Esophagus muscularis mucosa (tissue), 4 donors: ENCODE measurements at regions not wholly inside any gene's neighbourhood (a gene's known extent, or its start where the extent isn't known, plus 50 kb on each side); places are given as distances from the start of the nearest gene placed in this dataset.

Experiments
- DNase-seq: peaks from one replicate; pipeline ENCODE4 v3.0.0-alpha.2; 2017; ENCODE audit errors: extremely low spot score
- H3K27ac ChIP-seq, 4 donors: fragments of 200-600 bp; sonication (generic); replicated peaks in 1 of 4; 1 replicate in 3 of 4; 2 replicates in 1 of 4; pipeline ENCODE4 v1.5.1; 2016 to 2019; ENCODE audit warnings: mild to moderate bottlenecking in 1 of 4
- H3K27me3 ChIP-seq, 4 donors: fragments of 200-600 bp; sonication (generic); one replicate each; pipeline versions ENCODE4 v1.5.1 to v1.6.0; 2016 to 2019
- H3K36me3 ChIP-seq, 4 donors: fragments of 200-600 bp; sonication (generic); one replicate each; pipeline ENCODE4 v1.5.1; 2016 to 2019
- H3K4me1 ChIP-seq, 4 donors: fragments of 200-600 bp; sonication (generic); one replicate each; pipeline ENCODE4 v1.5.1; 2016 to 2019
- H3K4me3 ChIP-seq, 4 donors: fragments of 200-600 bp; sonication (generic); 1 replicate in 2 of 4; 2 replicates in 2 of 4; pipeline ENCODE4 v1.5.1; 2016 to 2019; ENCODE audit warnings: mild to moderate bottlenecking in 4 of 4, moderate library complexity in 1 of 4
- H3K9me3 ChIP-seq, 4 donors: fragments of 200-600 bp; sonication (generic); 1 replicate in 3 of 4; 2 replicates in 1 of 4; pipeline ENCODE4 v1.5.1; 2016 to 2019
- EP300 ChIP-seq: sonication (generic); formaldehyde crosslinking; IDR thresholded peaks from one replicate; pipeline ENCODE4 v1.6.1; 2017; ENCODE audit warnings: antibody characterized with exemption
- POLR2A ChIP-seq: fragments of 450-650 bp; IDR thresholded peaks from one replicate; pipeline ENCODE4 v1.6.1; 2017; ENCODE audit warnings: antibody characterized with exemption, moderate library complexity, mild to moderate bottlenecking, low read depth
- POLR2AphosphoS5 ChIP-seq, 2 donors: sonication (generic); formaldehyde crosslinking; IDR thresholded peaks; one replicate each; pipeline ENCODE4 v1.6.1; 2017; ENCODE audit warnings: antibody characterized with exemption in 2 of 2
- WGBS: methylation state at CpG from one replicate; pipeline ENCODE4 v1.1.5; 2018; 5-methylcytosine and 5-hydroxymethylcytosine counted together
- intact Hi-C: fragments of 100-400 bp; cut with DNase I; formaldehyde crosslinking; loops from one replicate; pipeline ENCODE4 v1.15.1; 2023
- TF ChIP-seq, protein P1 (sequence below), 3 experiments: fragments of 200-600 bp in 2 of 3; fragments of 450-650 bp in 1 of 3; sonication (generic) in 2 of 3; IDR thresholded peaks; one replicate each; pipeline ENCODE4 v1.5.1; 2017 to 2019; ENCODE audit warnings: antibody characterized with exemption in 3 of 3, mild to moderate bottlenecking in 2 of 3, moderate library complexity in 1 of 3

GRCh38 chrX:15913146-15913545 lies 58.5 kb upstream of the AP1S2 start:
- no peak for TF ChIP-seq POLR2AphosphoS5 (IDR thresholded peaks at IDR 0.05)
- TF ChIP-seq EP300 = no peak
- TF ChIP-seq POLR2A = no peak
- TF ChIP-seq, protein P1, sequence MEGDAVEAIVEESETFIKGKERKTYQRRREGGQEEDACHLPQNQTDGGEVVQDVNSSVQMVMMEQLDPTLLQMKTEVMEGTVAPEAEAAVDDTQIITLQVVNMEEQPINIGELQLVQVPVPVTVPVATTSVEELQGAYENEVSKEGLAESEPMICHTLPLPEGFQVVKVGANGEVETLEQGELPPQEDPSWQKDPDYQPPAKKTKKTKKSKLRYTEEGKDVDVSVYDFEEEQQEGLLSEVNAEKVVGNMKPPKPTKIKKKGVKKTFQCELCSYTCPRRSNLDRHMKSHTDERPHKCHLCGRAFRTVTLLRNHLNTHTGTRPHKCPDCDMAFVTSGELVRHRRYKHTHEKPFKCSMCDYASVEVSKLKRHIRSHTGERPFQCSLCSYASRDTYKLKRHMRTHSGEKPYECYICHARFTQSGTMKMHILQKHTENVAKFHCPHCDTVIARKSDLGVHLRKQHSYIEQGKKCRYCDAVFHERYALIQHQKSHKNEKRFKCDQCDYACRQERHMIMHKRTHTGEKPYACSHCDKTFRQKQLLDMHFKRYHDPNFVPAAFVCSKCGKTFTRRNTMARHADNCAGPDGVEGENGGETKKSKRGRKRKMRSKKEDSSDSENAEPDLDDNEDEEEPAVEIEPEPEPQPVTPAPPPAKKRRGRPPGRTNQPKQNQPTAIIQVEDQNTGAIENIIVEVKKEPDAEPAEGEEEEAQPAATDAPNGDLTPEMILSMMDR (IDR thresholded peaks at IDR 0.05) = no peak
- 88% methylated on average over 1 of the region's 1 CpG for WGBS
- no peaks in the 10 kb centered on the region for H3K9me3 ChIP-seq
- no peak for DNase-seq
- H3K27ac ChIP-seq = no peak overlapping the region
- H3K4me1 ChIP-seq = peaks cover 0 to 7% (median 2%) of the 10 kb centered on the region in 4 donors
- no peak overlapping the region for H3K4me3 ChIP-seq
- no peaks in the 10 kb centered on the region for H3K36me3 ChIP-seq
- no peaks in the 10 kb centered on the region for H3K27me3 ChIP-seq
- intact Hi-C loops = no loop called here

DNA sequence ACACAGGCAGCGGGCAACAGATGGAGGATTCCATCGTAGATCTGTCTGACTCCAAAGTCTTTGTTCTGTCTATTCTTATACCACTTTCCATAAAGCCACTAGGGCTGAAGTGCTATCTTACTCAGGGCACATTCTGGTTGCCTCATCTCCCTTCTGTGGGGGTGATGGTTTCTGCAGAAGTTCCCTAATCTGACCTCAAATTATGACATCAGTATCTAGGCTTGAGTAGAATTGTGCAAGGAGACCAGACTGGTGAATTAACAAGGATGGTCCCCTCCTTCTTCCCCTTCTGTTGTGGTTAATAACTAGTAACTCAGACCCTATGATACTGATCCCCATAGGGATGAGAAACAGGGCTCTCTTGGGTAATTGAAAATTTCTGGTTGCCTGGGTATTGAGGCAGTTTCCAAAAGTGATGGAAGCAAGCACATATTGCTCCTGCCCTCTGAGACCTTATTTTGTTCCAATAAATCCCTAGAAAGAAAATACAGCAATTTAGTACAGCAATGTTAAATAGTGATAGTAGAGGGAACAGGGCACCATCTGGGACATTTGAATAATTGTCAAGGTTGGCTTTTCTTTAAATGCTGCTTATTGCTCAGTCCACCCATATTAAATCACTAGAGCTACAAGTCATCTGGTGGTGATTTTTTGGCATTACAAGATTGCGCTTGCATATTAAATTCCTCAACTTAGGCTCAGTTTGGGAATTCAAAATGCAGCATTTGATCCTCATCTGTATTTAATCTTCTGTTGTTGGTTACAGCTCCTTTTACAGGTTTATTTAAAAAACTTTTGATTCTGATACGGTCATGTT lies 57.3 kb upstream of the AP1S2 start:
- H3K27ac ChIP-seq = no peak overlapping the region
- no peaks in the 10 kb centered on the region for H3K36me3 ChIP-seq
- intact Hi-C loops = no loop called here
- H3K4me3 ChIP-seq = no peak overlapping the region
- no peak for DNase-seq
- H3K9me3 ChIP-seq = no peaks in the 10 kb centered on the region
- TF ChIP-seq POLR2A (no peak), EP300 (no peak), POLR2AphosphoS5 (IDR thresholded peaks at IDR 0.05) (no peak)
- TF ChIP-seq, protein P1 (IDR thresholded peaks at IDR 0.05) = no peak
- H3K27me3 ChIP-seq = no peaks in the 10 kb centered on the region
- WGBS = 91% methylated on average over 4 of the region's 4 CpGs
- peaks cover 0 to 10% (median 3%) of the 10 kb centered on the region in 4 donors for H3K4me1 ChIP-seq

DNA sequence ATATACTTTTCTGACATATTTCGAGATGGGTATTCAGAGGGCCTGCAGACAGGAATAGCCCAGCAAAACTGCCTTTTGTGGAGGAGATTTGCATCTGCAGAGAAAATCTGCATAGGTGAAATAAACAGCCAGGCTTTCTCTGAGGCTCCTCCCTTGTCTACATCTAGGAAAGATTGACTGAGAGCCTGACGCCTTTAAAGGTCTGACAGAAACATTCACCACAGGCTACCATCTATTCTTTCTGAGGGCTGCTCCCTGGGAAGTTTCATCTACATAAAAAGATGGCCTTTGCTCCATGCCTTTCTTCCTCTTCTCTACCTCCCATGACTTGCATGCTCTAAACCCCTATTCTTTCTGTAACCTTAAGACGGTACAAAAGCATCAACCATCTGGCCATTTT lies 55.0 kb upstream of the AP1S2 start:
- peaks cover 0 to 16% (median 13%) of the 10 kb centered on the region in 4 donors for H3K4me1 ChIP-seq
- no peaks in the 10 kb centered on the region for H3K9me3 ChIP-seq
- intact Hi-C loops = no loop called here
- no peak for DNase-seq
- H3K27me3 ChIP-seq = no peaks in the 10 kb centered on the region
- H3K36me3 ChIP-seq = no peaks in the 10 kb centered on the region
- no peak for TF ChIP-seq POLR2AphosphoS5 (IDR thresholded peaks at IDR 0.05)
- no peak for TF ChIP-seq EP300
- TF ChIP-seq, protein P1 (IDR thresholded peaks at IDR 0.05) = no peak
- no peak for TF ChIP-seq POLR2A
- 50% methylated on average over 3 of the region's 3 CpGs for WGBS
- H3K4me3 ChIP-seq = no peak overlapping the region
- H3K27ac ChIP-seq = no peak overlapping the region

DNA sequence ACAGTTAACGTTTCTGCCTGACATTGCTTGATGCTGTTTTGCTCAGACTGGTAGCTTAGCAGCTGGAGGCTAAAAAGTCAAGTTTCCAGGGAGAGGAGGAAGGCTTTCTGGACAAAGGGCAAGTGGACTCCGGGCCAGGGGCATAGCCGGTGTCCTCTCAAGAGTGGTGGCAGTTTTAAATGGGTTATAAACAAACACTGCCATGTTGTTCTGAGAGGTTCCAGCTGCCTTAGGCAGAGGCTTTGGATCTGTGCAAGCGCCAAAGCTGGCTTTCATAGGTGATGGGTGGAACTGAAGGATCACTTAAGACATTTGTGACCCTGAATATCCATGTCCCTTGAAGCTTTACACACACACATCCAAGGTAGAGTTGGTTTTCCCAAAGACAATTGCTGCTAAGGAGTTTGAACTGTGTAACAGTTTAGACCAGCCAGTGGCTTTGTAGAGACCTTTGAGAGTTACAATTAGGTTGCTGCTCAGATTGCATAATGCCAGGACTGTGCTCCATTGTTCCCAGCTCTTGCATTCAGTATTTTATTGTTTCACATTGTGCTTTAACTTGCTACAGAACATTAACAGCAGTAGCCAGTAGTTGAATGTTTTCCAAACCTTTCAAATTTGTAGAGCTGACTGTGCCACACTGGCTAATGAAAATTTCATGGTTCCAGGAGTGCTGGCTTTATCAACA lies 54.1 kb upstream of the AP1S2 start:
- intact Hi-C loops = no loop called here
- no peak overlapping the region for H3K4me3 ChIP-seq

More for the DNA sequence above, 54.1 kb upstream of the AP1S2 start:
- H3K27me3 ChIP-seq = no peaks in the 10 kb centered on the region
- no peaks in the 10 kb centered on the region for H3K36me3 ChIP-seq
- TF ChIP-seq EP300 (no peak), POLR2A (no peak), POLR2AphosphoS5 (IDR thresholded peaks at IDR 0.05) (no peak)
- TF ChIP-seq, protein P1 (IDR thresholded peaks at IDR 0.05) = no peak
- peaks cover 0 to 16% (median 13%) of the 10 kb centered on the region in 4 donors for H3K4me1 ChIP-seq
- WGBS = 49% methylated on average over 4 of the region's 4 CpGs
- H3K27ac ChIP-seq = no peak overlapping the region
- DNase-seq = no peak
- no peaks in the 10 kb centered on the region for H3K9me3 ChIP-seq
